CD14-positive monocyte (primary cell): ENCODE measurements at regions not wholly inside any gene's neighbourhood (a gene's known extent, or its start where the extent isn't known, plus 50 kb on each side); places are given as distances from the start of the nearest gene placed in this dataset.

Experiments
- DNase-seq, 3 donors: peaks; one replicate each; pipeline ENCODE4 v3.0.0-alpha.2; 2011 to 2022
- H2AFZ ChIP-seq: 2 replicates; pipeline ENCODE4 v1.6.0; 2012; ENCODE audit warnings: mild to moderate bottlenecking, low read depth, low read length, inconsistent platforms; ENCODE audit not compliant: insufficient read depth, poor library complexity, severe bottlenecking
- H3K27ac ChIP-seq, 2 donors: 1 replicate in 1 of 2; 2 replicates in 1 of 2; pipeline ENCODE4 v1.5.1; 2012 to 2013; ENCODE audit warnings: low read length in 2 of 2, control low read depth in 1 of 2, inconsistent platforms in 1 of 2, low read depth in 1 of 2, mild to moderate bottlenecking in 1 of 2
- H3K27me3 ChIP-seq, 2 donors: one replicate each; pipeline versions ENCODE4 v1.6.0 to v1.6.1; 2011 to 2013; ENCODE audit warnings: low read length in 2 of 2; ENCODE audit not compliant: control insufficient read depth in 2 of 2, insufficient read depth in 2 of 2
- H3K36me3 ChIP-seq, 2 donors: replicated peaks in 1 of 2; 1 replicate in 1 of 2; 2 replicates in 1 of 2; pipeline versions ENCODE4 v1.5.1 to v1.6.1; 2012 to 2013; ENCODE audit warnings: low read length in 2 of 2, control low read depth in 1 of 2, inconsistent platforms in 1 of 2, mild to moderate bottlenecking in 1 of 2; ENCODE audit not compliant: insufficient read depth in 2 of 2, control insufficient read depth in 1 of 2
- H3K4me1 ChIP-seq, 2 donors: 1 replicate in 1 of 2; 2 replicates in 1 of 2; pipeline versions ENCODE4 v1.5.1 to v1.6.1; 2012 to 2013; ENCODE audit warnings: low read length in 2 of 2, control low read depth in 1 of 2, inconsistent platforms in 1 of 2, mild to moderate bottlenecking in 1 of 2, moderate library complexity in 1 of 2; ENCODE audit not compliant: insufficient read depth in 2 of 2, control insufficient read depth in 1 of 2
- H3K4me2 ChIP-seq: replicated peaks from 2 replicates; pipeline ENCODE3; 2012; ENCODE audit warnings: low read length, moderate library complexity, mild to moderate bottlenecking; ENCODE audit not compliant: poor library complexity, severe bottlenecking; ENCODE audit errors: extremely low read depth
- H3K4me3 ChIP-seq, 3 experiments: fragments of 200-600 bp in 1 of 3; sonication (generic) in 1 of 3; replicated peaks in 1 of 3; 1 replicate in 2 of 3; 2 replicates in 1 of 3; pipeline ENCODE4 v1.5.1; 2011 to 2013; ENCODE audit warnings: low read length in 3 of 3, mild to moderate bottlenecking in 3 of 3, control low read depth in 2 of 3, low read depth in 2 of 3, inconsistent platforms in 1 of 3, moderate library complexity in 1 of 3
- H3K79me2 ChIP-seq: 2 replicates; pipeline ENCODE4 v1.6.0; 2012; ENCODE audit warnings: mild to moderate bottlenecking, control low read depth, inconsistent platforms, low read length, moderate library complexity; ENCODE audit not compliant: insufficient read depth
- H3K9ac ChIP-seq: 2 replicates; pipeline ENCODE4 v1.6.0; 2017; ENCODE audit warnings: low read length, mild to moderate bottlenecking; ENCODE audit not compliant: insufficient read depth, poor library complexity, severe bottlenecking
- H3K9me3 ChIP-seq, 2 donors: replicated peaks in 1 of 2; 1 replicate in 1 of 2; 2 replicates in 1 of 2; pipeline versions ENCODE4 v1.5.1 to v1.6.1; 2012 to 2013; ENCODE audit warnings: low read length in 2 of 2, control low read depth in 1 of 2; ENCODE audit not compliant: control insufficient read depth in 1 of 2, insufficient read depth in 1 of 2
- H4K20me1 ChIP-seq: 2 replicates; pipeline ENCODE4 v1.6.0; 2012; ENCODE audit warnings: mild to moderate bottlenecking, low read length, control low read depth, moderate library complexity; ENCODE audit not compliant: insufficient read depth
- H3K27ac Mint-ChIP-seq, 7 donors: one replicate each; pipeline ENCODE4 v1.8.0; 2020; ENCODE audit warnings: mild to moderate bottlenecking in 7 of 7, mixed read lengths in 7 of 7, moderate library complexity in 6 of 7, inconsistent platforms in 2 of 7
- H3K27me3 Mint-ChIP-seq, 3 donors: one replicate each; pipeline ENCODE4 v1.8.0; 2021 to 2022; ENCODE audit warnings: low read depth in 3 of 3, mild to moderate bottlenecking in 3 of 3, mixed read lengths in 3 of 3, moderate library complexity in 3 of 3, inconsistent platforms in 1 of 3
- H3K36me3 Mint-ChIP-seq, 2 donors: one replicate each; pipeline ENCODE4 v1.8.0; 2020; ENCODE audit warnings: mixed read lengths in 2 of 2, inconsistent platforms in 1 of 2, mild to moderate bottlenecking in 1 of 2
- H3K4me1 Mint-ChIP-seq: one replicate; pipeline ENCODE4 v1.8.0; 2020; ENCODE audit warnings: mild to moderate bottlenecking, mixed read lengths
- H3K4me3 Mint-ChIP-seq, 2 donors: one replicate each; pipeline ENCODE4 v1.8.0; 2020; ENCODE audit warnings: mild to moderate bottlenecking in 2 of 2, mixed read lengths in 2 of 2, moderate library complexity in 1 of 2
- H3K9me3 Mint-ChIP-seq, 7 donors: one replicate each; pipeline ENCODE4 v1.8.0; 2020 to 2022; ENCODE audit warnings: mixed read lengths in 7 of 7, mild to moderate bottlenecking in 6 of 7, moderate library complexity in 6 of 7, inconsistent platforms in 2 of 7
- CTCF ChIP-seq: fragments of 200-600 bp; IDR thresholded peaks from one replicate; pipeline ENCODE4 v1.8.0; 2022; ENCODE audit warnings: antibody characterized with exemption, mild to moderate bottlenecking
- WGBS: methylation state at CpG from one replicate; pipeline ENCODE4 v1.1.5; 2013; ENCODE audit warnings: missing lambda C conversion rate; ENCODE audit not compliant: insufficient coverage; 5-methylcytosine and 5-hydroxymethylcytosine counted together
- intact Hi-C, 2 donors: fragments of 100-400 bp; cut with micrococcal nuclease; formaldehyde crosslinking; loops; one replicate each; pipeline versions ENCODE4 v1.15.0 to v1.15.1; 2023

GRCh38 chr5:171573021-171573420 lies 153.6 kb downstream of the FGF18 start:
- H3K27ac ChIP-seq, result no peak overlapping the region
- H4K20me1 ChIP-seq, result no peaks in the 10 kb centered on the region
- H3K9me3 ChIP-seq, result peaks cover 3 to 7% of the 10 kb centered on the region in 2 donors
- H3K79me2 ChIP-seq, result no peaks in the 10 kb centered on the region
- no peak overlapping the region for H2AFZ ChIP-seq
- H3K4me1 Mint-ChIP-seq, result no peaks in the 10 kb centered on the region
- H3K27ac Mint-ChIP-seq, result no peak overlapping the region
- DNase-seq, result no peak
- no peak overlapping the region for H3K9ac ChIP-seq
- H3K4me2 ChIP-seq, result no peak overlapping the region
- peaks cover 2 to 8% (median 2%) of the 10 kb centered on the region in 3 donors for H3K27me3 Mint-ChIP-seq
- H3K36me3 ChIP-seq, result no peaks in the 10 kb centered on the region
- WGBS, result 100% methylated on average over 1 of the region's 2 CpGs
- no peak overlapping the region for H3K4me3 ChIP-seq
- H3K9me3 Mint-ChIP-seq, result peaks cover 17 to 29% (median 21%) of the 10 kb centered on the region in 7 donors
- no peaks in the 10 kb centered on the region for H3K4me1 ChIP-seq
- intact Hi-C loops, result no loop called here
- no peak for TF ChIP-seq CTCF
- peaks cover 0 to 5% of the 10 kb centered on the region in 2 donors for H3K36me3 Mint-ChIP-seq
- no peaks in the 10 kb centered on the region for H3K27me3 ChIP-seq
- H3K4me3 Mint-ChIP-seq, result no peak overlapping the region

DNA sequence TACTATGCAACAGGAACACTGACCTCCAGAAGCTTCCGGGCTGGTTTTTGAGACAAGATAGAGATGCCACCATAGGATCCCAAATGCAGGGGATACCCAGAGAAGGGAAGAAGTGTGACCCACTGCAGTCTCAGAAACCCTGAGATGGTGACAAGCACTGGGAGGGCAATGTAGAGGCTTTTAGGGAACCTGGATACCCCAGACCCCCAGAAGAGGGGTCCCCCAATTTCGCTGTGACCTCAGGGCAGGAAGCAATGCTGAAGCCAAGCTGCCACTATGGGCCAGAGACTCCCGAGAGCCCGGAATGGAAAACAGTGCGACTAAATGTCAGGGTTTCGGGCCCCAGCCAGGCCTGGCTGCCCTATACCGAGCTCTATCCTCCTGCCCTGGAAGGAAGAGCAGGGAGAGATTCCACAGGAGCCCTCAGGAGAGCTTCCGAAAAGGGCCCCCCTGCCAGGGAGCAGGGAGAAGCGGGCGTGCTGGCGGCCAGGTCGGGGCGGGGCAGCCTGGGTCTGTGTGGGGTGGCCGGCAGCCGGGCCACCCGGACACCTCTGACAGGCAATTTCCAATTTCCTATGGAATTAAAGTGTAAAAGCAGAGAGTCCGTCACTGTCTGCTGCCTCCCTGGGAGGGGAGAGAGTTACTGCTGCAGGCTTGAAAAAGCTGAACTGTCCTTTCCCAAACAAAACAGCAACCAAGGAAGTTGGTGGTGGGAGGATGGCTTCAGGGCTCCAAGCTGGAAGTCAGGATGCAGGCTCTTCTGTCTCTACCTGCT lies 154.2 kb downstream of the FGF18 start:
- Mint-ChIP-seq H3K27ac (no peak overlapping the region), H3K27me3 (peaks cover 2 to 8% (median 4%) of the 10 kb centered on the region in 3 donors), H3K9me3 (peaks cover 14 to 24% (median 18%) of the 10 kb centered on the region in 7 donors), H3K4me3 (no peak overlapping the region), H3K4me1 (peaks cover 2% of the 10 kb centered on the region), H3K36me3 (peaks cover 0 to 3% of the 10 kb centered on the region in 2 donors)
- TF ChIP-seq CTCF, result no peak
- Histone ChIP-seq H3K9me3 (peaks cover 2 to 5% of the 10 kb centered on the region in 2 donors), H4K20me1 (no peaks in the 10 kb centered on the region), H3K27ac (no peak overlapping the region), H3K79me2 (no peaks in the 10 kb centered on the region), H2AFZ (no peak overlapping the region), H3K4me1 (no peaks in the 10 kb centered on the region), H3K9ac (no peak overlapping the region), H3K27me3 (no peaks in the 10 kb centered on the region), H3K4me3 (no peak overlapping the region), H3K36me3 (no peaks in the 10 kb centered on the region), H3K4me2 (no peak overlapping the region)
- intact Hi-C loops, result no loop called here
- 98% methylated on average over 14 of the region's 17 CpGs for WGBS
- no peak for DNase-seq
